GM06990 (cell line): ENCODE measurements at regions not wholly inside any gene's neighbourhood (a gene's known extent, or its start where the extent isn't known, plus 50 kb on each side); places are given as distances from the start of the nearest gene placed in this dataset.
"Not testable (repeated sequence)": the region's sequence is repeated elsewhere in the genome, so short reads cannot be mapped to it uniquely, and the experiment has no call there.

Source experiments
- DNase-seq: peaks from one replicate; pipeline ENCODE4 v3.0.0-alpha.2; 2011; ENCODE audit not compliant: insufficient read length; ENCODE audit errors: extremely low read depth
- H3K27me3 ChIP-seq: replicated peaks from 2 replicates; pipeline ENCODE4 v1.6.0; 2011; ENCODE audit warnings: low read length; ENCODE audit not compliant: control insufficient read depth, insufficient read depth
- H3K36me3 ChIP-seq: 2 replicates; pipeline ENCODE4 v1.5.1; 2011; ENCODE audit warnings: low read length; ENCODE audit not compliant: control insufficient read depth, insufficient read depth
- H3K4me3 ChIP-seq: replicated peaks from 2 replicates; pipeline ENCODE4 v1.5.1; 2011; ENCODE audit warnings: low read depth, mild to moderate bottlenecking, control low read depth, low read length
- TF ChIP-seq, protein P1 (sequence below): IDR thresholded peaks from 2 replicates; pipeline ENCODE4 v1.5.1; 2011; ENCODE audit warnings: low read length, control low read depth, mild to moderate bottlenecking, inconsistent platforms; ENCODE audit not compliant: insufficient read depth, poor library complexity, severe bottlenecking

GRCh38 chr6:139736325-139736906, 362.0 kb upstream of the CITED2 start:
- H3K4me3 ChIP-seq = no peak overlapping the region
- H3K36me3 ChIP-seq = no peaks in the 10 kb centered on the region
- DNase-seq = no peak
- TF ChIP-seq, protein P1, sequence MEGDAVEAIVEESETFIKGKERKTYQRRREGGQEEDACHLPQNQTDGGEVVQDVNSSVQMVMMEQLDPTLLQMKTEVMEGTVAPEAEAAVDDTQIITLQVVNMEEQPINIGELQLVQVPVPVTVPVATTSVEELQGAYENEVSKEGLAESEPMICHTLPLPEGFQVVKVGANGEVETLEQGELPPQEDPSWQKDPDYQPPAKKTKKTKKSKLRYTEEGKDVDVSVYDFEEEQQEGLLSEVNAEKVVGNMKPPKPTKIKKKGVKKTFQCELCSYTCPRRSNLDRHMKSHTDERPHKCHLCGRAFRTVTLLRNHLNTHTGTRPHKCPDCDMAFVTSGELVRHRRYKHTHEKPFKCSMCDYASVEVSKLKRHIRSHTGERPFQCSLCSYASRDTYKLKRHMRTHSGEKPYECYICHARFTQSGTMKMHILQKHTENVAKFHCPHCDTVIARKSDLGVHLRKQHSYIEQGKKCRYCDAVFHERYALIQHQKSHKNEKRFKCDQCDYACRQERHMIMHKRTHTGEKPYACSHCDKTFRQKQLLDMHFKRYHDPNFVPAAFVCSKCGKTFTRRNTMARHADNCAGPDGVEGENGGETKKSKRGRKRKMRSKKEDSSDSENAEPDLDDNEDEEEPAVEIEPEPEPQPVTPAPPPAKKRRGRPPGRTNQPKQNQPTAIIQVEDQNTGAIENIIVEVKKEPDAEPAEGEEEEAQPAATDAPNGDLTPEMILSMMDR = no peak
- H3K27me3 ChIP-seq = no peaks in the 10 kb centered on the region

DNA sequence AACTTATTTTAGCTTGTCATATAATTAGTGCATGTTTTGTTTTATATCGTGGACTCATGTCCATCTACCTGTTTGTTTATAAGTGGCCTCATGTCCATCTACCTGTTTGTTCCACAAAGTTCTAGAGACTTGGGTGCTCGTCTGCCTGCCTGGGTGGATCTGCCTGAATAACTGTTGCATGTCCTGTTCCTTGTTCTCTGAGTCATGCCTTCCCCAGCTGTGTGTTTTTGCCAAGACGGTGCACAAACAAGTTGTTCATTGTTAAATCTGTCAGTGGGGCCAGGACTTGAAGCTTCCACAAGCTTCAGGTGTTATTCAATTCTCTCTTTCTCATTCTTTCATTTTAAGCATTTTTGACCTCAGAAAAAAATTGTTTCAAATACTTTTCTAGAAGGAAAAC, 358.0 kb upstream of the CITED2 start:
- Histone ChIP-seq H3K27me3 (no peaks in the 10 kb centered on the region), H3K36me3 (no peaks in the 10 kb centered on the region), H3K4me3 (no peak overlapping the region)
- TF ChIP-seq, protein P1 = no peak
- DNase-seq = no peak

DNA sequence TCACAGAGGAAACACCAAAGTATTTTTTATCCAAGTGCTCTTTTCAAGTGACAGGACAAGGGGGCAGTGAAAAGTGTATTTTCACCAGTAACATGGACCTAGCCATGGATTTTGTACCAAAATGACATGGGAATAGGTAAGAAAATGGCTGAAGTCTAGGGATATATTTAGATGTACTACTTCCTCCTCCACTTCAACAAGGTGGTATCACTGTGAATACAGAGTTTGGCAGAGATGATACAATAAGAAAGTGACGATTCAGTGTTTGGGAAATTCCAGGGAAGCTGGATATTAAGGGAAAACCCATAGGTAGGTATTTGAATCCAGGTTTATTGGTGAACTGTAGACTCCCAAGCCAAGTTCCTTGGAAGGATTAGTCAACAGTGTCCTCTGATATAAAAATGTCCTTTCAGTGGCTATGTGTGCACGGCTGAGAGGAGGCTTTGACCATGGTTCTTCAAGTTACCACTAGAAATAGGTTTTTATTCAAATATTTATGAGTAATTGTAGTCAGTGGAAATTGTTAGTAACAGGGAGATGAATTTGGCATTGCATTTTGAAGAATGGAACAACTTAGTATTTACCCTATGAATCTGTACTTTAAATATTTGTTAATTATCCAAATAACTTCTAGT, 356.0 kb upstream of the CITED2 start:
- Histone ChIP-seq H3K4me3 (no peak overlapping the region), H3K27me3 (no peaks in the 10 kb centered on the region), H3K36me3 (no peaks in the 10 kb centered on the region)
- TF ChIP-seq, protein P1 = no peak
- DNase-seq = no peak

GRCh38 chr6:139728876-139729427, 354.5 kb upstream of the CITED2 start:
- TF ChIP-seq, protein P1 = no peak
- H3K36me3 ChIP-seq = no peaks in the 10 kb centered on the region
- H3K27me3 ChIP-seq = no peaks in the 10 kb centered on the region
- DNase-seq = no peak
- H3K4me3 ChIP-seq = no peak overlapping the region

- not testable (repeated sequence) for DNase-seq, H3K4me3 ChIP-seq, H3K27me3 ChIP-seq, H3K36me3 ChIP-seq
Measured at GRCh38 chr6:139726272-139726671, 351.8 kb upstream of the CITED2 start.

- TF ChIP-seq, protein P1 = no peak
- H3K4me3 ChIP-seq = no peak overlapping the region
- no peaks in the 10 kb centered on the region for H3K27me3 ChIP-seq
- H3K36me3 ChIP-seq = no peaks in the 10 kb centered on the region
- DNase-seq = no peak
Measured at GRCh38 chr6:139722530-139722929, 348.1 kb upstream of the CITED2 start.
